ENCODE measurements at regions not wholly inside any gene's neighbourhood (a gene's known extent, or its start where the extent isn't known, plus 50 kb on each side); places are given as distances from the start of the nearest gene placed in this dataset.

DNA sequence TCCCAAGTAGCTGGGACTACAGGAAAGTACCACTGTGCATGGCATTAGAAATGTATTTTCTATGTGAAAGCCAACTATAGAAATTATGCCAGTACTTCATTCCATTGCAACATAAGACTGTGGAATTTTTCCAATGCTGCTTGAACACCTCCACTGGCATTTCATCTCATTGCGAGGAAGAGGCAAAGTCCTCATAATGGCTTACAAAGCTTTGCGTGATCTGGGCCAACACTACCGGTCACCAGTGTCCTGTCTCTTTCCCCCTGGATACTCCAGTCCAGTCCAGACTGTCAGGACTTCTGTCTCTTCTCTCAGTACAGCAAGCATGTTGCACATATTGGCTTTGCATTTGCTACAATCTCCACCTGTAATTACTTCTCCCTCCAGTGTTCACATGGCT, 223.5 kb downstream of the GPD2 start:
- Histone ChIP-seq H3K4me3 (no peak overlapping the region), H3K4me1 (no peaks in the 10 kb centered on the region), H3K27me3 (no peaks in the 10 kb centered on the region), H3K27ac (no peak overlapping the region), H3K36me3 (no peaks in the 10 kb centered on the region), H3K9me3 (no peaks in the 10 kb centered on the region)
- no peak for DNase-seq
- intact Hi-C loops (cut with DNase I; ENCODE audit: low total_unique reads) = no loop called here
- TF ChIP-seq, protein P1, sequence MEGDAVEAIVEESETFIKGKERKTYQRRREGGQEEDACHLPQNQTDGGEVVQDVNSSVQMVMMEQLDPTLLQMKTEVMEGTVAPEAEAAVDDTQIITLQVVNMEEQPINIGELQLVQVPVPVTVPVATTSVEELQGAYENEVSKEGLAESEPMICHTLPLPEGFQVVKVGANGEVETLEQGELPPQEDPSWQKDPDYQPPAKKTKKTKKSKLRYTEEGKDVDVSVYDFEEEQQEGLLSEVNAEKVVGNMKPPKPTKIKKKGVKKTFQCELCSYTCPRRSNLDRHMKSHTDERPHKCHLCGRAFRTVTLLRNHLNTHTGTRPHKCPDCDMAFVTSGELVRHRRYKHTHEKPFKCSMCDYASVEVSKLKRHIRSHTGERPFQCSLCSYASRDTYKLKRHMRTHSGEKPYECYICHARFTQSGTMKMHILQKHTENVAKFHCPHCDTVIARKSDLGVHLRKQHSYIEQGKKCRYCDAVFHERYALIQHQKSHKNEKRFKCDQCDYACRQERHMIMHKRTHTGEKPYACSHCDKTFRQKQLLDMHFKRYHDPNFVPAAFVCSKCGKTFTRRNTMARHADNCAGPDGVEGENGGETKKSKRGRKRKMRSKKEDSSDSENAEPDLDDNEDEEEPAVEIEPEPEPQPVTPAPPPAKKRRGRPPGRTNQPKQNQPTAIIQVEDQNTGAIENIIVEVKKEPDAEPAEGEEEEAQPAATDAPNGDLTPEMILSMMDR (IDR thresholded peaks at IDR 0.05) = no peak

DNA sequence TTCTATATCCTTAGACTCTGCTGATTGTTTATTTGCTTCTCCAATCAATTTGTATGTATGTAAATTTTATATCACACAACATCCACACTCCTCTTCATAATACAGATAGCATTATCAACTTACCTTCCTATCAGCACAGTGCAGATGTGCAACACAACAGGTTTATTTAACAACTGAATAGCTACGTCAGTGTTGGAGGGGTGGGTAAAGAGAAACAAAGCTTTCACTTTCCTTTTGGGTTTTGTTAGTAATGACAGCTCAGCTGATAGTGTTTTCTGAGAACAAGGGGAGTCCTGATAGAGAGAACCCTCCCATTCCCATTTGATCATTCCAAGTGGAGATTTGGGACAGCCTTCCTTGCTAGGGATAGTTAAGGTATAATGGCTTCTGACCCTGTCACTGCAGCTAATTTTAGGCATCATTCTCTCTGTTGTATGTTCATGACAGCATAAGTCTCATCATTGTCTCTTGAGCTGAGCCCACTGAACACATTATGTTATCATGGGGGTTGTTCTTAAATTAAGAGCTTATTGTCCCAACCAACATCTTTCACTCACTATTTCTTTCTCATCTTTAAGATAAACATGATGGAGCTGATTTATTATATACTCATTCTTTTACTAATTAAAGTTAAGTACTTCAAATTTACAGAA, 227.7 kb downstream of the GPD2 start:
- Histone ChIP-seq H3K4me1 (no peaks in the 10 kb centered on the region), H3K4me3 (no peak overlapping the region), H3K27me3 (no peaks in the 10 kb centered on the region), H3K36me3 (no peaks in the 10 kb centered on the region), H3K9me3 (peaks cover 0 to 6% (median 0%) of the 10 kb centered on the region in 3 donors), H3K27ac (no peak overlapping the region)
- TF ChIP-seq, protein P1 (IDR thresholded peaks at IDR 0.05) = no peak
- intact Hi-C loops (cut with DNase I; ENCODE audit: low total_unique reads) = no loop called here
- no peak for DNase-seq

GRCh38 chr2:156666130-156666785, 230.1 kb downstream of the GPD2 start:
- Histone ChIP-seq H3K27ac (no peak overlapping the region), H3K4me1 (no peaks in the 10 kb centered on the region), H3K27me3 (no peaks in the 10 kb centered on the region), H3K4me3 (no peak overlapping the region), H3K9me3 (peaks cover 0 to 6% (median 0%) of the 10 kb centered on the region in 3 donors), H3K36me3 (no peaks in the 10 kb centered on the region)
- DNase-seq = no peak
- TF ChIP-seq, protein P1 (IDR thresholded peaks at IDR 0.05) = no peak
- intact Hi-C loops (cut with DNase I; ENCODE audit: low total_unique reads) = no loop called here

DNA sequence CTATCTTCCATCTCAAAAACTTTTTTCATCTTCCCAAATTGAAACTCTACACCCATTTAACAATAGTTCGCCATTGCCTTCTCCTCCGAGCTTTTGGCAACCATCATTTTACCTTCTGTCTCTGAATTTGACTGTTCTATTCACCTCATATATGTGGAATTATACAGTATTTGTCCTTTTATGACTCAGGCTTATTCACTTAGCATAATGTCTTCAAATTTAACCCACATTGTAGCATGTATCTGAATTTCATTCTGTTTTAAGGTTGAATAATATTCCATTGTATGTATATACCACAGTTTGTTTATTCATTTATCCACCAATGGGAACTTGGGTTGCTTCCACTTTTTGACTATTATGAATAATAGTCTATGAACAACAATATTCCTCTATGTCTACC, 233.9 kb downstream of the GPD2 start:
- Histone ChIP-seq H3K27me3 (no peaks in the 10 kb centered on the region), H3K4me1 (no peaks in the 10 kb centered on the region), H3K9me3 (peaks cover 0 to 6% (median 0%) of the 10 kb centered on the region in 3 donors), H3K4me3 (no peak overlapping the region), H3K36me3 (no peaks in the 10 kb centered on the region), H3K27ac (no peak overlapping the region)
- no peak for DNase-seq
- TF ChIP-seq, protein P1 (IDR thresholded peaks at IDR 0.05) = no peak
- intact Hi-C loops (cut with DNase I; ENCODE audit: low total_unique reads) = no loop called here

DNA sequence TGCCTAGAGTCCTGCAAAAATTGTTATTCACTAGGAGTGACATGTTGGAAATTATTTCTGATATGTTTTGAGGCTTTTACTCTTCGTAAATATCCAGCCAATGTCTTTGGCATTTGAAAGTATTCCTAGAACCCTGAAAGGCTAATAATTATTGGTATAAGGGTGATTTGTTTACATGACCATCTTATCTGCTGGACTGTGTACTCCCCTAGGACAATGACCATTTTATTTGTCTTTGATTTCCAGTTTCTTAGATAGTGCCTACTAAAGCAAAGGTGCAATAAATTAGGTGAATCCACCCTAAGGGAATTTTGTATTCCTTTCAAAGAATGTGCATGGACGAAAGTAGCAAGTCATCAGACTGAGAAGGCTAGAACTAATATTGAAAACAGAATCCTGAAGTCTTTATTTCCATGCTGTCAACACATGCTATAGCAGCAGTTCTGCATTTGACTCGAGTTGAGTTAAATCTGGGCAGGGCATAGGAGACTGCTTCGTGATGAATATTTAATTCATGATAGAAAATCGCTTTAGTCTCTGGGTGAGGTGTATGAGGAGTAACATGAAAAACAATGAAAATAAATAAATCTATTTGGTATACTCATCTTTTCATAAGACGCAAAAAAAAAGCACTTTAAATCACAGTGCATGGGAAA, 235.7 kb downstream of the GPD2 start:
- H3K9me3 ChIP-seq = peaks cover 0 to 6% (median 0%) of the 10 kb centered on the region in 3 donors
- no peak overlapping the region for H3K4me3 ChIP-seq
- no peak overlapping the region for H3K27ac ChIP-seq
- no peaks in the 10 kb centered on the region for H3K36me3 ChIP-seq
- TF ChIP-seq, protein P1 (IDR thresholded peaks at IDR 0.05) = no peak
- DNase-seq = no peak
- intact Hi-C loops (cut with DNase I; ENCODE audit: low total_unique reads) = no loop called here
- no peaks in the 10 kb centered on the region for H3K4me1 ChIP-seq
- no peaks in the 10 kb centered on the region for H3K27me3 ChIP-seq
